Upper lobe of right lung (tissue), 1 donor: ENCODE measurements at regions not wholly inside any gene's neighbourhood (a gene's known extent, or its start where the extent isn't known, plus 50 kb on each side); places are given as distances from the start of the nearest gene placed in this dataset.

Experiments
- ATAC-seq: fragments of 200-7000 bp; cut with Tn5 transposase; one replicate; pipeline ENCODE4 v1.9.1; 2020; ENCODE audit warnings: mild to moderate bottlenecking, moderate library complexity
- DNase-seq: peaks from one replicate; pipeline ENCODE4 v3.0.0-alpha.2; 2020
- H3K27ac ChIP-seq: fragments of 200-600 bp; one replicate; pipeline ENCODE4 v1.8.0; 2022
- H3K27me3 ChIP-seq: fragments of 200-600 bp; one replicate; pipeline ENCODE4 v1.8.0; 2022; ENCODE audit warnings: mild to moderate bottlenecking
- H3K36me3 ChIP-seq: fragments of 200-600 bp; one replicate; pipeline ENCODE4 v1.8.0; 2022
- H3K4me1 ChIP-seq: fragments of 200-600 bp; one replicate; pipeline ENCODE4 v1.8.0; 2022
- H3K4me3 ChIP-seq: fragments of 200-600 bp; one replicate; pipeline ENCODE4 v1.8.0; 2022; ENCODE audit warnings: mild to moderate bottlenecking
- H3K9me3 ChIP-seq: fragments of 200-600 bp; one replicate; pipeline ENCODE4 v1.8.0; 2022
- intact Hi-C: fragments of 100-400 bp; cut with DNase I; formaldehyde crosslinking; loops from one replicate; pipeline ENCODE4 v1.11.0; 2022
- TF ChIP-seq, protein P1 (sequence below): fragments of 200-600 bp; IDR thresholded peaks from one replicate; pipeline ENCODE4 v1.8.0; 2022; ENCODE audit warnings: antibody characterized with exemption
- donor health status: DM: no; HTN: yes; CAD: no; lungs with severe emphysema.

DNA sequence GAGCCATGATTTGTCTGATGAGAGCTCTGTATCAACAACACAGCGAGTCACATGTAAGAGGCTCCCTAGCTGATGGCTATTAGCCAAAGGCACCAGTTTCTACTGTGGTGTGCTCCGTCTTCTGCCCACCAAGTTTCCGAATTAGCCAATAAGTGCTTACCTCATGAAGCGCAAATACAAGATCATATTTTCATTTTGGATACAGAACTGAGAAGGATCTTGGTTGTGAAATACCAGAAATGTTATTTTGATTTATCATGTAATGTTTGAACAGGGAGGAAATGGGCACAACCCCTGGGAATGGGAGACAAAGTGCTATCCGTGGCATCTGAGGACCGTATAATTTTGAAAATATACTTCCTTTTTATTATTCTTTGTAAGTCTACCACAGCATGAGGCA lies 234.3 kb downstream of the DACT1 start:
- Histone ChIP-seq H3K27me3 (no peaks in the 10 kb centered on the region), H3K9me3 (no peaks in the 10 kb centered on the region), H3K36me3 (no peaks in the 10 kb centered on the region), H3K4me3 (no peak overlapping the region), H3K27ac (no peak overlapping the region), H3K4me1 (peaks cover 4% of the 10 kb centered on the region)
- no peak for ATAC-seq
- intact Hi-C loops = no loop called here
- DNase-seq = no peak
- TF ChIP-seq, protein P1, sequence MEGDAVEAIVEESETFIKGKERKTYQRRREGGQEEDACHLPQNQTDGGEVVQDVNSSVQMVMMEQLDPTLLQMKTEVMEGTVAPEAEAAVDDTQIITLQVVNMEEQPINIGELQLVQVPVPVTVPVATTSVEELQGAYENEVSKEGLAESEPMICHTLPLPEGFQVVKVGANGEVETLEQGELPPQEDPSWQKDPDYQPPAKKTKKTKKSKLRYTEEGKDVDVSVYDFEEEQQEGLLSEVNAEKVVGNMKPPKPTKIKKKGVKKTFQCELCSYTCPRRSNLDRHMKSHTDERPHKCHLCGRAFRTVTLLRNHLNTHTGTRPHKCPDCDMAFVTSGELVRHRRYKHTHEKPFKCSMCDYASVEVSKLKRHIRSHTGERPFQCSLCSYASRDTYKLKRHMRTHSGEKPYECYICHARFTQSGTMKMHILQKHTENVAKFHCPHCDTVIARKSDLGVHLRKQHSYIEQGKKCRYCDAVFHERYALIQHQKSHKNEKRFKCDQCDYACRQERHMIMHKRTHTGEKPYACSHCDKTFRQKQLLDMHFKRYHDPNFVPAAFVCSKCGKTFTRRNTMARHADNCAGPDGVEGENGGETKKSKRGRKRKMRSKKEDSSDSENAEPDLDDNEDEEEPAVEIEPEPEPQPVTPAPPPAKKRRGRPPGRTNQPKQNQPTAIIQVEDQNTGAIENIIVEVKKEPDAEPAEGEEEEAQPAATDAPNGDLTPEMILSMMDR = no peak

DNA sequence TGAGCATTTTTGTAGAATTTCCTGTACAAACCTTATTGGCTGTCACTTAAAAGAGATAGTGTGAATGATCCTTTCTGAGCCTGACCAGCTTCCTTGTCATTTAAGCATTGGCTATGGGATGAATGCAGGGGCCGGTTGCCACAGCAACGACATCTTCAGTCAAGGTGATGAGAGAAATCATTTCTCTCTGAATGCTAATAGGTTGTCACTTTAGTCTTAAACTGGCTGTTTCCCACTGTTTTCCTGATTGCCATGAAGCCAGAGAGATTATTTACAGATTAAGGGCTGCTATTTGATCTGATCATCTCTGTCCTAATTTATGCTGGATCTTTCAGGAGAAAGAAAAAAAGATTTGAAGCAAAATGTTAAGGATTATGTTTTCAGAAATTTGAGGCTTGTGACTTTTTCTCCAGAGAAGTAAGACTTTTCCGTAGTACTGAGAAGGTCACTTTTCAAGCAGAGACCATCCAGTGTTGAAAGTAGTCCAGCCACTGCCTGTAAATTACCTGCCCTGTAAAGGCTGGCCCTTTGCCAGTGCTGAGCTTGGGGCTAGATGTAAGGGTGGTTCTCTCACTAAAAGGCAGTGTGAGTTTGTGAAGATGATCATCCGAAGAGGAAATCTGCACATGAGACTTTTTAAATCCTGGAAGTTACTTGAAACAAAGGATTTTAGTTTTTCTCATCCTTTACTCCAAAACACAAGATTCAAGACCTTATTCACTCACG lies 235.6 kb downstream of the DACT1 start:
- Histone ChIP-seq H3K4me1 (peaks cover 4% of the 10 kb centered on the region), H3K9me3 (no peaks in the 10 kb centered on the region), H3K27me3 (no peaks in the 10 kb centered on the region), H3K4me3 (no peak overlapping the region), H3K27ac (no peak overlapping the region), H3K36me3 (no peaks in the 10 kb centered on the region)
- intact Hi-C loops = no loop called here
- TF ChIP-seq, protein P1 = no peak
- DNase-seq (no peak), ATAC-seq (no peak)

DNA sequence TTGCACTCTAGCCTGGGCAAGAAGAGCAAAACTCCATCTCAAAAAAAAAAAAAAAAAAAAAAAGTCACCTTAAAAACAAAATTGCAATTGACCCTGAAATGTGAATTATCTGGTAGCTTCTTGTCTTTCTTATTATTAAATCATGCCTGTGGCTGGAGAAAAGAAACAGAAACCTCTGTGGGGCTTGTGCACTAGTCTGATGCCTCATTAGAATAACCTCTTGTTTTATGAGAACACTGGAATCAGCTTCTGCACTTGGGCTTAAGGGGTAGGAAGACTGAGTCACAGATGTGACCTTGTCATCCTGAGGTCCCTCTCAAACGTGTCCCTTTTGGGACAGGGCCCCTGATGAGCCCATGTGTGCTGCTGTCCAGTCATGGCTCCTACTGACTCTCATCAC lies 237.9 kb downstream of the DACT1 start:
- Histone ChIP-seq H3K4me1 (peaks cover 4% of the 10 kb centered on the region), H3K27me3 (no peaks in the 10 kb centered on the region), H3K4me3 (no peak overlapping the region), H3K9me3 (no peaks in the 10 kb centered on the region), H3K27ac (no peak overlapping the region), H3K36me3 (no peaks in the 10 kb centered on the region)
- TF ChIP-seq, protein P1 = no peak
- no peak for DNase-seq
- intact Hi-C loops = no loop called here
- ATAC-seq = no peak

DNA sequence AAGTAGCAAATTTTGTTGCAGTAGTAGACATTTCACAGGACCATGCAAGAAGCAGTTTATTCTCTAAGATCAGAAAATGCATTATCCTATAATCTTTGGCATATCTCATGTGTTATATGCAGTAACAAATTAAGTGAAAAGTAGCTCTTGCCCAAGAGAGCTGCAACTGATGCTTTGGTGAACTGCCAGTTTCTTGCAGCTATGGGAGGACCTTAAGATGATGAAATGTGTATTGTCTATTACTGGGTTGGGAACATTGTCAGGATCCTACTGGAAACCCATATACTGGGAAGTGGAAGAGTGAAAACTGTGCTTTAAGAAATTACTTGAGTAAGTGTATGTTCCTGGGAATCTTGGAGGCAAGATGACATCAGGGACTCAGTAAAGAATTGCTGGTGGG lies 238.8 kb downstream of the DACT1 start:
- TF ChIP-seq, protein P1 = no peak
- intact Hi-C loops = no loop called here

DNA sequence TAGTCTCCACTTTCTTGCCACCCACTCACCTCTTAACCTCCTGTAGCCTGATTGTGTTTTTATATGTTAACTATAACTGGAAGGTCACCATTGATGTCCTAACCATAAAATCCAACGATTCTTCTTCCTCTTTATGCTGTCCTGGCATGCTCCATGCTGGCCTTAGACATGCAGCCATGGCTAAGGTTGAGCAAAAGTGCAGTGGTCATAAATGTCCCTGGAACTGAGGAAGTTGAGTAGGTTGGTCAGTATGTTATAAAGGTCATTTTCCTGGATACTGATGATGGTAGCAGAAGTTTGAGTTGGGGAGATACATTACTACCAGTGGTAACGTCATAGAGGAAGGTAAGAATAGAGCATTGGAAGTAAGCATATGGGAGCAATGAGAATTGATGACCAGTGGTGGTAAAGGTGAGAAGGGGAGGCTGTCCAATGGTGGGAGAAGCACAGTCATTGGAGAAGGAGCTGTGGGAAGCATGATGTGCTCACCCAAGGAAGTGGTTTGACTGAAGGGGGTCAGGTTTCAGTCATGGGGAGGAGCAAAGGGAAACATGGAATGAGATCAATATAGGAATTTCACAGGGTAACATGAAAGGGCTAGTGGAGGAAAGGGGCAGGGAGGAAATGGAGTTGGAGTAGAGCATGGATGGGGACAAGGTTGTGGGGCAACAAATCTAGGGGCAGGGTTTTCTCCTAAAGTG lies 240.8 kb downstream of the DACT1 start:
- peak; percentile 50 for ATAC-seq
- no peak overlapping the region for H3K4me3 ChIP-seq
- H3K9me3 ChIP-seq = no peaks in the 10 kb centered on the region
- no peak for DNase-seq
- intact Hi-C loops = no loop called here
- H3K36me3 ChIP-seq = no peaks in the 10 kb centered on the region
- H3K27ac ChIP-seq = no peak overlapping the region
- TF ChIP-seq, protein P1 = no peak
- H3K4me1 ChIP-seq = no peaks in the 10 kb centered on the region
- H3K27me3 ChIP-seq = no peaks in the 10 kb centered on the region

More for the DNA sequence above, 238.8 kb downstream of the DACT1 start:
- Histone ChIP-seq H3K9me3 (no peaks in the 10 kb centered on the region), H3K27me3 (no peaks in the 10 kb centered on the region), H3K36me3 (no peaks in the 10 kb centered on the region), H3K27ac (no peak overlapping the region), H3K4me1 (peaks cover 3% of the 10 kb centered on the region), H3K4me3 (no peak overlapping the region)
- no peak for ATAC-seq
- no peak for DNase-seq
